ENCODE measurements at regions not wholly inside any gene's neighbourhood (a gene's known extent, or its start where the extent isn't known, plus 50 kb on each side); places are given as distances from the start of the nearest gene placed in this dataset.

DNA sequence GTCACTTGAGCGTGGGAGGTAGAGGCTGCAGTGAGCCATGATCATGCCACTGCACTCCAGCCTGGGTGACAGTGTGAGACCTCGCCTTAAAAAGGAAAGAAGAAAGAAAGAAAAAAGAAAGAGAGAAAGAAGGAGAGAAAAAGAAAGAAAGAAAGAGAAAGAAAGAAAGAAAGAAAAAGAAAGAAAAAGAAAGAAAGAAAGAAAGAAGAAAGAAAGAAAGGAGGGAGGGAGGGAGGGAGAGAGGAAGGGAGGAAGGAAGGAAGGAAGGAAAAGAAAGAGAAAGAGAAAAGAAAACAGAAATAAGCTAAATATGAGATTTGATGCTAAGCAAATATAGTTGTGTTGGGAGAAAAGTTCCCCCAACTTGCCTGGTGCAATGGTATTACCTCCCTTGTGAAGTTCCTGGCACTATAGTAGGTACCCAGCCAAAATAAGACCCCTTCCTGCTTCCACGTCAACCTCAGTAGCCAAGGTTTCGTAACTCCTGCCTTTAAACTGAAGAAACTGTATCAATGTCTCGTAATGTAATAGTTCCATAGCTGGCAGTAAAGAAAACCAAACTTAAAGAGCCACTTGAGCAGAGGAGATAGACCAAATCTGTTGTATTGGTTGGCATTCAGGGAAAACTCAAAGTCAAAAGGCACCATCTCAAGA is 88.1 kb upstream of the HNRNPU start:
- Histone ChIP-seq H3K27ac (peak overlapping the region in 2 of 4 donors; percentile 63 to 68), H3K27me3 (no peaks in the 10 kb centered on the region), H3K36me3 (no peaks in the 10 kb centered on the region), H3K4me3 (no peak overlapping the region), H3K4me1 (peaks cover 0 to 6% (median 0%) of the 10 kb centered on the region in 4 donors), H3K9me3 (no peaks in the 10 kb centered on the region)
- TF ChIP-seq POLR2A (IDR thresholded peaks at IDR 0.05) = no peak
- TF ChIP-seq, protein P1, sequence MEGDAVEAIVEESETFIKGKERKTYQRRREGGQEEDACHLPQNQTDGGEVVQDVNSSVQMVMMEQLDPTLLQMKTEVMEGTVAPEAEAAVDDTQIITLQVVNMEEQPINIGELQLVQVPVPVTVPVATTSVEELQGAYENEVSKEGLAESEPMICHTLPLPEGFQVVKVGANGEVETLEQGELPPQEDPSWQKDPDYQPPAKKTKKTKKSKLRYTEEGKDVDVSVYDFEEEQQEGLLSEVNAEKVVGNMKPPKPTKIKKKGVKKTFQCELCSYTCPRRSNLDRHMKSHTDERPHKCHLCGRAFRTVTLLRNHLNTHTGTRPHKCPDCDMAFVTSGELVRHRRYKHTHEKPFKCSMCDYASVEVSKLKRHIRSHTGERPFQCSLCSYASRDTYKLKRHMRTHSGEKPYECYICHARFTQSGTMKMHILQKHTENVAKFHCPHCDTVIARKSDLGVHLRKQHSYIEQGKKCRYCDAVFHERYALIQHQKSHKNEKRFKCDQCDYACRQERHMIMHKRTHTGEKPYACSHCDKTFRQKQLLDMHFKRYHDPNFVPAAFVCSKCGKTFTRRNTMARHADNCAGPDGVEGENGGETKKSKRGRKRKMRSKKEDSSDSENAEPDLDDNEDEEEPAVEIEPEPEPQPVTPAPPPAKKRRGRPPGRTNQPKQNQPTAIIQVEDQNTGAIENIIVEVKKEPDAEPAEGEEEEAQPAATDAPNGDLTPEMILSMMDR (IDR thresholded peaks at IDR 0.05) = no peak
- no peak for DNase-seq

DNA sequence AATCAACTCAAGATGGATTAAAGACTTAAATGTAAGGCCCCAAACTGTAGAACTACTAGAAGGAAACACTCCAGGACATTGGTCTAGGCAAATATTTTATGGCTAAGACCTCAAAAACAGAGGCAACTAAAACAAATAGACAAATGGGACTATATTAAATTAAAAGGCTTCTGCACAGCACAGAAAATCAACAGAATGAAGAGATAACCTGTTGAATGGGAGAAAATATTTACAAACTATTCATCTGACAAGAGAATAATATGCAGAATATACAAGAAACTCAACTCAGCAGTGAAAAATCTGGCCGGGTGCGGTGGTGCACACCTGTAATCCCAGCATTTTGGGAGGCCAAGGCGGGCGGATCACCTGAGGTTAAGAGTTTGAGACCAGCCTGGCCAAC is 84.1 kb upstream of the HNRNPU start:
- Histone ChIP-seq H3K4me3 (no peak overlapping the region), H3K27ac (no peak overlapping the region), H3K4me1 (peaks cover 0 to 6% (median 0%) of the 10 kb centered on the region in 4 donors), H3K9me3 (no peaks in the 10 kb centered on the region), H3K36me3 (no peaks in the 10 kb centered on the region), H3K27me3 (no peaks in the 10 kb centered on the region)
- DNase-seq = no peak
- TF ChIP-seq POLR2A (IDR thresholded peaks at IDR 0.05) = no peak
- TF ChIP-seq, protein P1 (IDR thresholded peaks at IDR 0.05) = no peak

DNA sequence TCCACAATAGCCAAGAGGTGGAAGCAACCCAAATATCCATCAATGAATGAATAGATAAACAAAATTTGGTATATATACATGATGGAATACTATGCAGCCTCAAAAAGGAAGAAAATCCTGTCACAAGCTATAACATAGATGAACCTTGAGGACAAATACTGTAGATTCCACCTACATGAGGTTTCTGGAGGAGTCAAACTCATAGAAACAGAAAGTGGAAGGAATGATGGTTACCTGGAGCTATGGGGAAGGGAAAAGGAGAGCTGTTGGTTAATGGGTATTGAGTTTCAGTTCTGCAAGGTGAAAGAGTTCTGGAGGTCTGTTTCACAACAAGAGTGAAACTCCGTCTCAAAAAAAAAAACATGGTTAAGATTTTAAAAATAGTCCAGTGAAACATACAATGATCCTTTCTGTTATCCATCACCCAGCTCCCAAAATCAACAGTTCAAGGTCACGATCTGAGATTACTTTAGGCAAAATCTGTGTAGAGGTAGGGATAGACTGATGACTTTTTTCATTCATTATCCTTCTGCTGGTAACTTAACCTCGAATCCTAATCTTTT is 80.8 kb upstream of the HNRNPU start:
- Histone ChIP-seq H3K4me1 (no peaks in the 10 kb centered on the region), H3K27ac (peak overlapping the region in 2 of 4 donors; percentile 8 to 51), H3K36me3 (no peaks in the 10 kb centered on the region), H3K27me3 (no peaks in the 10 kb centered on the region), H3K9me3 (no peaks in the 10 kb centered on the region), H3K4me3 (no peak overlapping the region)
- TF ChIP-seq, protein P1 (IDR thresholded peaks at IDR 0.05) = no peak
- no peak for TF ChIP-seq POLR2A (IDR thresholded peaks at IDR 0.05)
- no peak for DNase-seq

DNA sequence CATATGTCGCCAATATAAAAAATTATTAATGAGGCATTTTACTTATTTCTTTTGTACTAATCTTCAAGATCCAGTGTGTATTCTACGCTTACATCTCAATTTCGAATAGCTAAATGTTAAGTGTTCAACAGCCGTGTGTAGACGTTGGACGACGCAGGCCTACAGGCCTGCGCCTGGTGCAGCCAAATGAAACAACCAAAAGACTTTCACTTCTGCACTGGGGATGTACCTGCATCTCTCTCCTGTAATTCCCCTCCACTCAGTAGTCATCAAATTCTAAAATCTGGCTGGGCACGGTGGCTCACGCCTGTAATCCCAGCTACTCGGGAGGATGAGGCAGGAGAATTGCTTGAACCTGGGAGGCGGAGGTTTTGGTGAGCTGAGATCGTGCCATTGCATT is 76.8 kb upstream of the HNRNPU start:
- Histone ChIP-seq H3K4me3 (no peak overlapping the region), H3K9me3 (no peaks in the 10 kb centered on the region), H3K4me1 (no peaks in the 10 kb centered on the region), H3K36me3 (no peaks in the 10 kb centered on the region), H3K27ac (peak overlapping the region in 1 of 4 donors; percentile 66), H3K27me3 (no peaks in the 10 kb centered on the region)
- DNase-seq = peak in 2 of 3 donors; percentile 54 to 59
- no peak for TF ChIP-seq POLR2A (IDR thresholded peaks at IDR 0.05)
- TF ChIP-seq, protein P1 (IDR thresholded peaks at IDR 0.05) = no peak

DNA sequence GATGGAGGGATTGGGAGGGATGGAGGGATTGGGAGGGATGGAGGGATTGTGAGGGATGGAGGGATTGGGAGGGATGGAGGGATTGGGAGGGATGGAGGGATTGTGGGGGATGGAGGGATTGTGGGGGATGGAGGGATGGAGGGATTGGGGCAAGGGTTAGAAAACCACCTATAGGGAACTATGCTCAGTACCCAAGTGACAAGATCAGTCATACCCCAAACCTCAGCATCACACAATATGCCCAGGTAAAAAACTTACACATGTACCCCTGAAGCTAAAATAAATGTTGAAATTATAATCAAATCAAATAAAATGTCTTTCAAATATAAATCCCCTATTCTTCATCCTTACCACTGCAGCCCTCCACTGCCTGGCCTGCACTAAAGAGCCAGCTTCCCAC is 72.8 kb upstream of the HNRNPU start:
- H3K9me3 ChIP-seq = no peaks in the 10 kb centered on the region
- H3K27ac ChIP-seq = no peak overlapping the region
- no peak for DNase-seq
- no peaks in the 10 kb centered on the region for H3K36me3 ChIP-seq
- no peak for TF ChIP-seq POLR2A (IDR thresholded peaks at IDR 0.05)
- TF ChIP-seq, protein P1 (IDR thresholded peaks at IDR 0.05) = no peak
- no peaks in the 10 kb centered on the region for H3K4me1 ChIP-seq
- no peak overlapping the region for H3K4me3 ChIP-seq
- H3K27me3 ChIP-seq = no peaks in the 10 kb centered on the region

Data from Peyer's patch (tissue), 4 donors.